G401.6 (cell line): ENCODE measurements at regions not wholly inside any gene's neighbourhood (a gene's known extent, or its start where the extent isn't known, plus 50 kb on each side); places are given as distances from the start of the nearest gene placed in this dataset.
"Not testable (repeated sequence)": the region's sequence is repeated elsewhere in the genome, so short reads cannot be mapped to it uniquely, and the experiment has no call there.

Source experiments
- FAIRE-seq: peaks from 2 replicates; lab custom pipeline; 2012; peaks lifted over from hg19 to GRCh38; lab: Jason Lieb, UNC

DNA sequence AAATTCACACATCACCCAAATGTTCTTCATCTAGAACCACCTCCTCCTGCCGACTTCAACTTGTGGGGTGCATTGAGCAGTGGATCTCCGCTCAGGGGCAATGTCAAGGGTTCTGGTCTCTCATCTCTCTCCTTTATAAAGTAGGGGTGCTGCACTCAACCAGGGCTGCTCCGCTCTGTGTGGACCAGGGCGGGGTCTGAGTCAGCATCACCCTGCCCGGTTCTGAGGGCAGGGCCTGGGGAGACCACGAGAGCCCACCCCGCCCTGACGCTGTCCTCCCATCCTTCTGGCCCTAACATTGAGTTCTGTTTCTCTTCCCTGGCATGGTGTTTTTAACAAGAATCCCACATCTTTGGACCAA is 311.6 kb upstream of the DIO3 start:
- FAIRE-seq = no peak

GRCh38 chr14:101250336-101250947 is 310.9 kb upstream of the DIO3 start:
- FAIRE-seq = no peak

- FAIRE-seq = no peak
Measured at GRCh38 chr14:101250948-101251811, 310.1 kb upstream of the DIO3 start.

DNA sequence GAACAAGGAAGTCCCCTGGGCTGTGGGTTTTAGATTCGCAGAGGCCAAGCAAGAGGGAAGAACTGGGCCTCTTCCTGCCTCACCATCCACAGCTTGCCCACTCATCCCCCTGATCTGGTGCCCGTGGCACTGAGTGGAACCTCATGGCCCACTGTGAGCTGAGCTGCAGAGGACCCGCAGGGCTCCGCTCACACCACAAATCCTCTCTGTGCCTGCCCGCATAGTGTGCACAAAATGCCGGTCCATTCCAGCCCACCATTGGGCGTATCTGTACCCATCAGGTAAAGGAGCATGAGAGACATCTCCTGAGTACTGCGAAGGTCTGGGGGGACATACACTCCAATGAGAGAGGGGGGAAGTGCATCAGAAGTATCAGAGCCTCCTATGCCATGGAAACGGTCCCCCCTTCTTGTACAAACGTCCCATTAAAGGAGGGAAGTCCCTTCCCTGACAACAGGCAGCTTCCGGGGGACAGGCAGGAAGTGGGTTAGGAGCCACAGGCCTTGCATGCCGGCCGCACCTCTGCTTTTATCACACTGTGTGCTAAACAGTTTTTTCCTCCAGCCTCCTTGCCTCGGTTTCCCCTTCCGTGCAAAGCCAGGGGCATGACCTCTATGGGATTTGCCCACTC is 309.4 kb upstream of the DIO3 start:
- no peak for FAIRE-seq

- no peak for FAIRE-seq
Measured at GRCh38 chr14:101252443-101253214, 308.7 kb upstream of the DIO3 start.

- no peak for FAIRE-seq
Measured at GRCh38 chr14:101253948-101254347, 307.3 kb upstream of the DIO3 start.

- FAIRE-seq = no peak
Measured at GRCh38 chr14:101254805-101255764, 306.2 kb upstream of the DIO3 start.

DNA sequence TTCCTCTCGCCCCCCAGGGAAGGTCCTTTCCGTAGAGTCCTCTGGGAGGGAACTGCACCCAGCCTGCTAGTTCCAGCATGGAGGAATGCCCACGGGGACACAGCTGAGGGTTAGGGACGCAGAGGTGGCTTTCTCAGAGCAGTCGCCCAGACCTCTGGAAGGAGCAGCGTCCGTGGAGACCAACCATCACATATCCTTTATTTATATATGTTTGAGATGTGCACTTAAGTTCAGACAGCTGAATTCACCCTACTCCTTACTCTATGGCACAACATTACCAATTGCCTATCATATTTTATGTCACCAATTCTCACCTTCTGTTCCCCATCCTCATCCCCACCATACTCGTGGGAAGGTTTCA is 305.6 kb upstream of the DIO3 start:
- no peak for FAIRE-seq

DNA sequence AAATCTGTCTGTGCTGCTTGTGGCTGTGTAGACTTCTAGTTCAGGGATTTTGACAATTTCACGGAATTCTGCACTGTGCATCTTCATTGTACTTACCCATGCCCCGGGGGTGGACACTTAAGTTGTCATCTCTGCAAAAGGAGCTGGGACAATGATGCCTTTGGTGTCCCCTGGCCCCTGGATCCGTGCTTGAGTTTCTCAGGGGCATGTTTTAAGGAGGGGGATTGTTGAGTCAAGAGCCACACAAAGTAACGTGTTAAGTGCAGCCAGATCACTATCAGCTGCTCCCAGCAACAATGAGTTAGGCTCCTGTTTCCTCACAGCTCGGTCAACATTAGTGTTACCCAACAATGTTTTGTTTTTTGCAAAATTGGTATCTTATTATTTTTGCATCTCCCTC is 305.0 kb upstream of the DIO3 start:
- no peak for FAIRE-seq

GRCh38 chr14:101257551-101257950 is 303.7 kb upstream of the DIO3 start:
- no peak for FAIRE-seq

GRCh38 chr14:101259748-101260147 is 301.5 kb upstream of the DIO3 start:
- FAIRE-seq = no peak

DNA sequence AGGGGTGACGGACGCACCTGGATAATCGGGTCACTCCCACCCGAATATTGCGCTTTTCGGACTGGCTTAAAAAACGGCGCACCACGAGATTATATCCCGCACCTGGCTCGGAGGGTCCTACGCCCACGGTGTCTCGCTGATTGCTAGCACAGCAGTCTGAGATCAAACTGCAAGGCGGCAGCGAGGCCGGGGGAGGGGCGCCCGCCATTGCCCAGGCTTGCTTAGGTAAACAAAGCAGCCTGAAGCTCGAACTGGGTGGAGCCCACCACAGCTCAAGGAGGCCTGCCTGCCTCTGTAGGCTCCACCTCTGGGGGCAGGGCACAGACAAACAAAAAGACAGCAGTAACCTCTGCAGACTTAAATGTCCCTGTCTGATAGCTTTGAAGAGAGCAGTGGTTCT is 294.9 kb upstream of the DIO3 start:
- FAIRE-seq = not testable (repeated sequence)

DNA sequence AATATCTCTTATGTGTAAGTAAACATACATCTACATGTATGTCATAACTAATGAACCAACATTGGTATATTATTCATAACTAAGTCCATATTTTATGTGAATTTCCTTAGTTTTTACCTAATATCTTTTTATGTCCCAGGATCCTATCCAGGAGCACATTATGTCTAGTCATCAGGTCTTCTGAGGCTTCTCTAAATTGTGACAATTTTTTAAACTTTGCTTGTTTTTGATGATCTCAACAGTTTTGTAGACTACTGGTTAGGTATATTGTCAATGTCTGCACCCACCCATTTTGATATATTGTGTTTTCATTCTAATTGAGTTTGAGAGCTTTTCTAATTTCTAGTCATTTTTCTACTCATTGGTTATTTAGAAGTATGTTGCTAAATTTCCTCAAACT is 288.2 kb upstream of the DIO3 start:
- FAIRE-seq = no peak

DNA sequence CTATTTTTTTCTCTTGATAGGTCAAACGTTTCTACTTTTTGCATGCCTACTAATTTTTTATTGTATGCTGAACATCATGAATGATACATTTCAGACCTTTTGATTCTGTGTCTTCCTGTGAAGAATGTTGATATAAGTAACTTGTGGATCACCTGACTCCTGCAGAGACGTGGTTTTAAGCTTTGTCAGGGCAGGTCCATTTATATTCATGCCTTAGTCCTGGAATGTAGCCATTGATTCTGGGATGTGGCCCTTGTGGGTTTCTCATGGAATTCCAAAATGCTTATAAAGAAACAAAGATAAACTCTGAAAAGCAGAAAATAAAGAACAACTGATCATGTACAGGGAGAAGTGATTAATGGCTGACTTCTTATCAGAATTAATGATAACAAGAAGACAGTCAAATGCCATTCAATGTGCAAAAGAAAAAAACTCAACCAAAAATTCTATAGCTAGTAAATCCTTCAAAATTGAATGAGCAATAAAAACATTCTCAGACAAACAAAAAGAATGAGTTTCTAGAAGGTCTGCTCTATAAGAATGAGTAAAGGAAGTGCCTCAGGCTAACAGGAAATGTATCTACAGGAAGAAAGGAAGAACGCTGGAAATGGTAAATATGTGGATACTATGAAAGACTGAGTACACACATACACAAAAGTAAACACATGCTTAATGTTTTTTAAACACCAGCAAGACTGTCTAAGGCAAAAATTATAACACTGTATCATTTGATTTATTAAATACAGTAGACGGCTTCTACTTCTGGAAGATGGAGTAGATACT is 284.8 kb upstream of the DIO3 start:
- FAIRE-seq = no peak

- FAIRE-seq = no peak
Measured at GRCh38 chr14:101282418-101282817, 278.9 kb upstream of the DIO3 start.

DNA sequence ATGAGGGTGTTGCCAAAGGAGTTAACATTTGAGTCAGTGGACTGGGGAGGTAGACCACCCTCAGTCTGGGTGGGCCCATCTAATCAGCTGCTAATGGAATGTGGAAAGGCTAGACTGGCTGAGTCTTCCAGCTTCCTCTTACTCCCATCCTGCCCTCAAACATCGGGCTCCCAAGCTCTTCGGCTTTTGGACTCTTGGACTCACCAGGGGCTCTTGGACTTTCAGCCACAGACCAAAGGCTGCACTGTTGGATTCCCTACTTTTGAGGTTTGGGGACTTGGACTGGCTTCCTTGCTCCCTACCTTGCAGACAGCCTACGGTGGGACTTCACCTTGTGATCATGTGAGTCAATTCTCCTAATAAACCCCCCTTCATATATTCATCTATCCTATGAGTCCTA is 276.6 kb upstream of the DIO3 start:
- no peak for FAIRE-seq

DNA sequence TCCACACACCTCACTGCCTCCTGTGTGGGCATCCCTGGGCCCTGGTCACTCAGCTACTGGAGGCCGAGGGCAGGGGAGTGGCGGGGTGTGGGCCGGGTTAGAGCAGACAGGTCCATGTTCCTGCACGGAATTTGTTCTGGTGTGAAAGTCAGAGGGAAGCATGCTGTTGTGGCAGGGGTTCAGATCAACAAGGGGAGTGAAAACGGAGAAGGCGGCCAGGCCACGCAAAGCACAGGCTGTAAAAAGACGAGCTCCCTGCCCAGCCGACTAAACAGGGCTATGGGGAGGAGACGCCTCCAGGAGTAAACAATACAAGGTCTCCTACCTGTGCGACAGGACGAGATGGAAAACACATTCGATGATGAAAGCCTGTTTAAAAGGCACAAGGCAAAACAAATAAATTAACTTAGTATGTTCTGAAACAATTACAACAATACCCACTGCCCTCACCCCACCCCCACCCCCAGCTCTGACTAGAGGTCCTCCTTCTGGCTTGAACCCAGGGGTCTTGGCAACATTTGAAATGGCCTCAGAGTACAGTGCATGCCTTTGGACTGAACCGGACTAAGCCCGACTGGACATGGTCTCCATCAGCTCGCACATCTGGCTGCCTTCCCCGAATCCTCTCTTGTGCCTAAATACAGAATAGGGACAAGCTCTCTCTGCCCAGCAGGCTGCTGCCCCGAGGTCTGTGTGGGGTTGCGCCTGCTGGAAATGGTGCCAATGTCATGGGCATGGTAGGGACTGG is 274.9 kb upstream of the DIO3 start:
- FAIRE-seq = no peak

DNA sequence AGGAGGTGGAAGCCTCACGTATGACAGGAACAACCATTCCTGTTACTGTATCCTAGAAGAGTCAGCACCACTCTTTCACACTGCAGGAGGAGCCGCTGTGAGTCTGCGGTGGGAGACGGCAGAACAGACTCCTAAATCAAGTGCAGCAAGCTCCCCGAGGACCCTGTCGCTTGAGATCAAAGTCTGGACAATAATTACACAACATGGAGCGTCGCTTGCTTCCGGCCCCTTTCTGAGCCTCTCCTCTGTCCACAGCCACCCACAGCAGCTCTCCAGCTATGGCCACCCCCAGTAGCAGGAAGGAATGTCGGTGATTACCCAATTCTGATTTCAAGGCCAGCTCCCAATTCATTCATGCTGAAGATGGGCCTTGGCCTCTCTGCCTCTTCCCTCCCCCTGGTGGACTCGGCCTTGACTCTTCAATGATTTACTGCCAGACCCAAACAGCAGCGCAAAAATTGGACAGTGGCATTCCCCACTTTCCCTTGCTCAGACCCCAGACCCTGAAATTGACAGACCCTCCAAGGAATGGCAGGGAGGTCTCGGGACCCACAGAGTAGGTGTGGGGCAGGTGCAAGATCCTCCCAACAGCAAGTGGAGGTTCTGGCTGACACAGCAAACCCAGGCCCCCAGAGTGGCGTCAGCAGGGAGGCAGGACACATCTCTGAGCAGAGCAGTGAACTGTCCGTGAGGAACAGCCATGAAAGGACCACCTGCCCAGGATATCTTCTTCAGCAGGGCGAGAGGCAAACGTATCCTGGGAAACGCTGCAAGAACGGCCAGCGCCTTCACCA is 272.7 kb upstream of the DIO3 start:
- no peak for FAIRE-seq

DNA sequence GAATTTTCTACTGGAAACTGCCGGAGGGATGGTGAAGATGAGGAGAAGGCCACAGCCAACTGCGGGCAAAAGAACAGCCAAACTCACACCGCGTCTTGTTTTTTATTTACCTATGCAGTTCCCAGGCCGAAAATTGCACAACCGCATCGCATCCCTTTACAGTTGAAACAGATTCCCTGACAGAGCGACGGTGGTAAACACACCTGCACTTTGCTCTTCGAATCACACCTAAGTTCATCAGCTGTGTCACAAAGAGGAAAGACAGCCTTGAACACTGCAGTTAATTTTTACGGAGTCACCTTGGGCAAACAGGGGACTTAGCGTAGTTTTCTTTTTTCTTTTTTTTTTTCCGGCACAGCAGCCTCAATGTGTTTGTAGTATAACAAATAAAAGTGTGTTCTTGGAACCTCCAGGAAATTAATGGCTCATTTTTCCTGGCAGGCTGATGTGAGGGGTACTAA is 272.0 kb upstream of the DIO3 start:
- no peak for FAIRE-seq
